HG03108 (cell line): ENCODE measurements at regions not wholly inside any gene's neighbourhood (a gene's known extent, or its start where the extent isn't known, plus 50 kb on each side); places are given as distances from the start of the nearest gene placed in this dataset.

ENCODE experiments used
- ATAC-seq: cut with Tn5 transposase; IDR thresholded peaks from one replicate; pipeline ENCODE4 v1.9.1; 2021; ENCODE audit warnings: moderate library complexity; ENCODE audit not compliant: unreplicated experiment

- no peak for ATAC-seq
These were observed 95.9 kb upstream of the PPP2R5A start for GRCh38 chr1:212189352-212189738.

GRCh38 chr1:212190169-212190568, 95.0 kb upstream of the PPP2R5A start:
- ATAC-seq: no peak

- no peak for ATAC-seq
These were observed 92.8 kb upstream of the PPP2R5A start for GRCh38 chr1:212192261-212192998.

GRCh38 chr1:212196355-212196754, 88.9 kb upstream of the PPP2R5A start:
- ATAC-seq: no peak

GRCh38 chr1:212201461-212201860, 83.7 kb upstream of the PPP2R5A start:
- ATAC-seq: no peak

GRCh38 chr1:212203630-212204029, 81.6 kb upstream of the PPP2R5A start:
- ATAC-seq: no peak

GRCh38 chr1:212205006-212205405, 80.2 kb upstream of the PPP2R5A start:
- no peak for ATAC-seq

- ATAC-seq: no peak
These were observed 79.4 kb upstream of the PPP2R5A start for GRCh38 chr1:212205843-212206242.

GRCh38 chr1:212207118-212207517, 78.1 kb upstream of the PPP2R5A start:
- ATAC-seq: no peak

GRCh38 chr1:212207822-212208520, 77.2 kb upstream of the PPP2R5A start:
- no peak for ATAC-seq

- no peak for ATAC-seq
These were observed 76.1 kb upstream of the PPP2R5A start for GRCh38 chr1:212208978-212209644.

GRCh38 chr1:212211371-212211770, 73.8 kb upstream of the PPP2R5A start:
- no peak for ATAC-seq

GRCh38 chr1:212212343-212212742, 72.9 kb upstream of the PPP2R5A start:
- ATAC-seq: no peak

- no peak for ATAC-seq
These were observed 72.3 kb upstream of the PPP2R5A start for GRCh38 chr1:212212906-212213305.

GRCh38 chr1:212213784-212214183, 71.4 kb upstream of the PPP2R5A start:
- ATAC-seq: no peak

GRCh38 chr1:212214325-212214724, 70.9 kb upstream of the PPP2R5A start:
- ATAC-seq: no peak

- ATAC-seq: no peak
These were observed 69.3 kb upstream of the PPP2R5A start for GRCh38 chr1:212215910-212216309.

- ATAC-seq: no peak
These were observed 67.6 kb upstream of the PPP2R5A start for GRCh38 chr1:212217633-212218032.

GRCh38 chr1:212218065-212218464, 67.1 kb upstream of the PPP2R5A start:
- ATAC-seq: no peak

- peak; percentile 97 for ATAC-seq
These were observed 66.3 kb upstream of the PPP2R5A start for GRCh38 chr1:212218911-212219310.

GRCh38 chr1:212219679-212220463, 65.3 kb upstream of the PPP2R5A start:
- no peak for ATAC-seq
